ENCODE measurements at regions not wholly inside any gene's neighbourhood (a gene's known extent, or its start where the extent isn't known, plus 50 kb on each side); places are given as distances from the start of the nearest gene placed in this dataset.

DNA sequence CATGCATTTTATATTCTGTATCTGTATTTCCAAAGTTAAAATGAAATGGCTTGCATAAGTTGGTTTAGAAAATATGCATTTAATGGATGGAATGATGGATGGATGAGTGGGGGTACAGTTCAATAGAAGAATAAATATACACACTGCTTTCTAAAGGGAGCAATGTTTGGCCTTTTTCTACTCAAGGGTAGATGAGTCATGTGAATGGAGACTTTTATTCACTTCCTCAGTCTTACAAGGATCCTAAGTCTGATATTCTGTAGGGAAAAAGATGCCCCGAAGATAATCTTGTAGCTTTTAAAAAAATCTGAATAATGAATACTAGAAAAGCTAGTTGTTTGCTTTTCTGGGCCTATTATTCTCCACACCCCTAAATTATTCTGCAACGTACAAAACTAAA is 2112.1 kb downstream of the MAT2B start:
- H3K9me1 ChIP-seq (ENCODE audit: control insufficient read depth, extremely low read depth, insufficient read depth, low read length) = no peaks in the 10 kb centered on the region
- dilution Hi-C loops (cut with MboI; ENCODE audit: extremely low pct_ligation_motif_present, low sequenced_read_pairs) = no loop called here
- TF ChIP-seq CTCF (optimal IDR thresholded peaks at IDR 0.05 in 1 of 3, IDR thresholded peaks at IDR 0.05 in 1 of 3, conservative IDR thresholded peaks at IDR 0.05 in 1 of 3; ENCODE audit: extremely low read depth in 1 of 3, insufficient read depth in 2 of 3, low read length in 3 of 3) (no peak), EZH2 (IDR thresholded peaks at IDR 0.05; ENCODE audit: low read length) (no peak)
- no peak overlapping the region for H3K9ac ChIP-seq (ENCODE audit: control insufficient read depth, extremely low read depth, insufficient read depth, low read length)
- DNase-seq (ENCODE audit: low read depth, low spot score) (no peak), FAIRE-seq (no peak)
- H3K79me2 ChIP-seq (ENCODE audit: control insufficient read depth, insufficient read depth, low read length) = no peaks in the 10 kb centered on the region
- no peaks in the 10 kb centered on the region for H3K9me3 ChIP-seq (ENCODE audit: control insufficient read depth, low read depth, low read length)
- H2AFZ ChIP-seq (ENCODE audit: control insufficient read depth, low read length) = no peak overlapping the region
- H4K20me1 ChIP-seq (ENCODE audit: control insufficient read depth, extremely low read depth, insufficient read depth, low read length) = no peaks in the 10 kb centered on the region
- no peaks in the 10 kb centered on the region for H3K27me3 ChIP-seq (ENCODE audit: control insufficient read depth, extremely low read depth, insufficient read depth, low read length)
- H3K4me1 ChIP-seq (ENCODE audit: control insufficient read depth, extremely low read depth, insufficient read depth, low read length) = no peaks in the 10 kb centered on the region
- no peak overlapping the region for H3K4me2 ChIP-seq (ENCODE audit: control insufficient read depth, extremely low read depth, insufficient read depth, low read depth, low read length)
- H3K36me3 ChIP-seq (ENCODE audit: control insufficient read depth in 2 of 2, extremely low read depth in 1 of 2, insufficient read depth in 2 of 2, low read length in 2 of 2) = no peaks in the 10 kb centered on the region
- no peak overlapping the region for H3K4me3 ChIP-seq (ENCODE audit: control insufficient read depth in 2 of 3, extremely low read depth in 1 of 3, insufficient read depth in 2 of 3, low read depth in 1 of 3, low read length in 3 of 3)
- no peak overlapping the region for H3K27ac ChIP-seq (ENCODE audit: control insufficient read depth, insufficient read depth, low read length)

DNA sequence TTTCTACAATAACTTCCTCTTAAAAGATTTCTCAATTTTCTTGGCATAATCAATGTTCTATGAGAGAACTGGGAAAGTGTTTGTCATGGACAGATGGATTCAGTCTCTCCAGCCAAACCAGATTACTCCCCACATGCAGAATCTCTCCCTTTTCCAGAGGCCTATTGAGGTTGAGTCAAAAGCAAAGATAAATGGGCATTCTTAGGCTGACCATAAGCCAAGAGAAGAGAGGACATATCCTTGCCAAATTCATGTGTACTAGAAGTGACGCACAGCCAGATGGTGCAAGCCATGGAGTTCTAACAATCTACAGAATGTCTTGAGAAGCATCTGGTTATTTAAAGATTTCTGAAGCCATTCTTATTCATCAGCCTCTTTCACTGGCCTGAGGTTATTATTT is 2115.0 kb downstream of the MAT2B start:
- no peak for DNase-seq (ENCODE audit: low read depth, low spot score)
- no peak for FAIRE-seq
- dilution Hi-C loops (cut with MboI; ENCODE audit: extremely low pct_ligation_motif_present, low sequenced_read_pairs) = no loop called here

More for the DNA sequence above, 2115.0 kb downstream of the MAT2B start:
- no peaks in the 10 kb centered on the region for H4K20me1 ChIP-seq (ENCODE audit: control insufficient read depth, extremely low read depth, insufficient read depth, low read length)
- H3K79me2 ChIP-seq (ENCODE audit: control insufficient read depth, insufficient read depth, low read length) = no peaks in the 10 kb centered on the region
- no peak overlapping the region for H3K9ac ChIP-seq (ENCODE audit: control insufficient read depth, extremely low read depth, insufficient read depth, low read length)
- no peaks in the 10 kb centered on the region for H3K9me3 ChIP-seq (ENCODE audit: control insufficient read depth, low read depth, low read length)
- no peaks in the 10 kb centered on the region for H3K27me3 ChIP-seq (ENCODE audit: control insufficient read depth, extremely low read depth, insufficient read depth, low read length)
- TF ChIP-seq EZH2 (IDR thresholded peaks at IDR 0.05; ENCODE audit: low read length) (no peak), CTCF (optimal IDR thresholded peaks at IDR 0.05 in 1 of 3, IDR thresholded peaks at IDR 0.05 in 1 of 3, conservative IDR thresholded peaks at IDR 0.05 in 1 of 3; ENCODE audit: extremely low read depth in 1 of 3, insufficient read depth in 2 of 3, low read length in 3 of 3) (no peak)
- H3K4me2 ChIP-seq (ENCODE audit: control insufficient read depth, extremely low read depth, insufficient read depth, low read depth, low read length) = no peak overlapping the region
- no peak overlapping the region for H2AFZ ChIP-seq (ENCODE audit: control insufficient read depth, low read length)
- H3K9me1 ChIP-seq (ENCODE audit: control insufficient read depth, extremely low read depth, insufficient read depth, low read length) = no peaks in the 10 kb centered on the region
- H3K4me3 ChIP-seq (ENCODE audit: control insufficient read depth in 2 of 3, extremely low read depth in 1 of 3, insufficient read depth in 2 of 3, low read depth in 1 of 3, low read length in 3 of 3) = no peak overlapping the region
- H3K36me3 ChIP-seq (ENCODE audit: control insufficient read depth in 2 of 2, extremely low read depth in 1 of 2, insufficient read depth in 2 of 2, low read length in 2 of 2) = no peaks in the 10 kb centered on the region
- H3K4me1 ChIP-seq (ENCODE audit: control insufficient read depth, extremely low read depth, insufficient read depth, low read length) = no peaks in the 10 kb centered on the region
- no peak overlapping the region for H3K27ac ChIP-seq (ENCODE audit: control insufficient read depth, insufficient read depth, low read length)

All from keratinocyte (primary cell).